Activated CD4-positive, CD25-positive, alpha-beta regulatory T cell treated with anti-CD3 and anti-CD28 coated beads, Interleukin-2, amount 50 U/mL, for 24 hours (primary cell): ENCODE measurements at regions not wholly inside any gene's neighbourhood (a gene's known extent, or its start where the extent isn't known, plus 50 kb on each side); places are given as distances from the start of the nearest gene placed in this dataset.
A peak's percentile ranks its signal among the peaks of the same experiment; 100 is the strongest.
"Not testable (repeated sequence)": the region's sequence is repeated elsewhere in the genome, so short reads cannot be mapped to it uniquely, and the experiment has no call there.

Experiments used
- ATAC-seq, 2 donors: fragments of 150-1000 bp; cut with Tn5 transposase; one replicate each; pipeline ENCODE4 v1.10.0; 2021; ENCODE audit warnings: mild to moderate bottlenecking in 1 of 2, moderate library complexity in 1 of 2

- no peak for ATAC-seq
These were observed 988.0 kb upstream of the EPHA6 start for GRCh38 chr3:95826419-95826818.

GRCh38 chr3:95832146-95832545 is 982.2 kb upstream of the EPHA6 start:
- ATAC-seq = no peak

GRCh38 chr3:95860628-95861027 is 953.8 kb upstream of the EPHA6 start:
- ATAC-seq = not testable (repeated sequence)

DNA sequence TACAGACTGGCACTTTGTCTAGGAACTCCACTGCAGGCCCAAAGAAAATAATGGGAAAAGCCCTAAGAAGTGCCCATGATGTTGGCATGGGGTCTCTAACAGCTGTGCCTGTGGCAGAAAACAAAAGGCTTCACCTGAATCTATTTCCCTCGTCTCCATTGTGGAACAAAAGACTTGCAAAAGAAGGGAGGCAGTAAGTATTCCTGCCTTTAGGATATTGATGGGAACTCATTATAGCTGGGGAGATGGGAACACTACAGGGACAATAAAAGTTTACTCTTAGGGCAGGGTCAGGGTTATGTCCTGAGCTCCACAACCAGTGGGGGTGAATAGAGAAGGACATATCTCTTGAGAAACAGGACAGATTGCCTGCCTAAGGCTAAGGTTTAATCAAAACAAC is 930.6 kb upstream of the EPHA6 start:
- ATAC-seq = no peak

GRCh38 chr3:95886616-95887015 is 927.8 kb upstream of the EPHA6 start:
- no peak for ATAC-seq

GRCh38 chr3:95887114-95887513 is 927.3 kb upstream of the EPHA6 start:
- no peak for ATAC-seq

- no peak for ATAC-seq
These were observed 919.6 kb upstream of the EPHA6 start for GRCh38 chr3:95894820-95895219.

- ATAC-seq = no peak
These were observed 914.9 kb upstream of the EPHA6 start for GRCh38 chr3:95899494-95899893.

GRCh38 chr3:95899911-95900310 is 914.5 kb upstream of the EPHA6 start:
- ATAC-seq = no peak

DNA sequence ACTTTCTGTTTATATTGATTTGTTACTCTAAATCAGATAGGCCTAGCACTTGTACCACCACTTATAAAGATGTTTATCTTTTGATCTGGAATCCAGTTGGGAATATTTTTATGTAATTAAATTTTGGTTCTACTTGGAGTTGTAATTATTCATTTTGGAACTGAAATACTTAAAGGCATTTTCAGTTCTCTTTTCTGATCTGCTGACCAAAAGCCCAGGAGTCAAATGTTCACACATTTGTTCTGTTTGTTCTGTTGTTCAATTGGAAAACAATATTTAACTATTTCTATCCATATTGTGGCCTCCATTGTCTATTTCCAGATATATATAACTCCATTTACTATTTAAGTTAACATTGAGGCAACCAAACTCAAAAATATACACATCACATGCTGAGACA is 912.4 kb upstream of the EPHA6 start:
- no peak for ATAC-seq

DNA sequence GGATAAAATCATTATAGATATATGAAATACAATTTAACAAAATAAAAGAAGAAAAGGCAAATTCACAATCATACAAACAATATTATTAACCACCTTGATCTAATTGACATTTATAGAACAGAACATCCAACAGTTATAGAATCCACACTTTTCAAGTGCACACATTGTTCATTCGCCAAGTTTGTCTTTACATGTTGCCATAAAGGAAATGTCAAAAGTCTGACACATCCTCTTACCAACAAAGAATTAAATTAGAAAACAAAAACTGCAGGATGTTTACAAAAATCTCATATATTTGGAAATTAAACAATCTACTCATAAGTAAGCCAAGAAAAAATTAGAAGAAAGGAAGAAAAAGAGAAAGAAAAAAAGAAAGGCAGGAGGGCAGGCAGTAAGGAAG is 909.2 kb upstream of the EPHA6 start:
- no peak for ATAC-seq

GRCh38 chr3:95911767-95912166 is 902.6 kb upstream of the EPHA6 start:
- ATAC-seq = no peak

- ATAC-seq = peak; percentile 38 to 41
These were observed 890.7 kb upstream of the EPHA6 start for GRCh38 chr3:95923496-95924210.

DNA sequence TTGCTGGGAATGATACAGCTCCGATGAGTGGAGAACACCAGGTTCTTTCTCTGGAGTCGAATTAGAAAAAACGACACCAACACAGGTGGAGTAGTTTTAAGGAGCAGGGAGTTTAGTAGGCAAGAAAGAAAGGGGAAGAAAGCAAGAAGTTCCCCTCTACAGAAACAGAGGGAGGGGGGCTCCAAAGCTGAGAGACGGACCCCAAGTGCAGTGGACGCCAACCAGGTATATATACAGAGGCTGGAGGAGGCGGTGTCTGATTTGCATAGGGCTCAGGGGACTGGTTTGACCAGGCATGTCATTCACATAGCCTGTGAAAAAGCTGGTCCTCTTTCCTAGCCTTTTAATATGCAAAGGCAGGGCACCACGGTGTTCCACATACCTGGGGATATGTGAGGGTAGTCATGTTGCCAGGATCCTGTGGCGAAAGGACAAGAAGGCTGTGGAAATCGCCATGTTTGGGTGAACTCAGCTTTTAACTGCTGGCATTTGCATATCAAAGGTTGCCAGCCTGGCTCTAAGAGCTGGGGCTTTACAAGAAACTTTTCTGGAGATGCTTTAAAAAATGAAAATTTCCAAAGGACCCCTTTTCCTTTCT is 887.4 kb upstream of the EPHA6 start:
- ATAC-seq = no peak

- no peak for ATAC-seq
These were observed 880.2 kb upstream of the EPHA6 start for GRCh38 chr3:95934181-95934580.

DNA sequence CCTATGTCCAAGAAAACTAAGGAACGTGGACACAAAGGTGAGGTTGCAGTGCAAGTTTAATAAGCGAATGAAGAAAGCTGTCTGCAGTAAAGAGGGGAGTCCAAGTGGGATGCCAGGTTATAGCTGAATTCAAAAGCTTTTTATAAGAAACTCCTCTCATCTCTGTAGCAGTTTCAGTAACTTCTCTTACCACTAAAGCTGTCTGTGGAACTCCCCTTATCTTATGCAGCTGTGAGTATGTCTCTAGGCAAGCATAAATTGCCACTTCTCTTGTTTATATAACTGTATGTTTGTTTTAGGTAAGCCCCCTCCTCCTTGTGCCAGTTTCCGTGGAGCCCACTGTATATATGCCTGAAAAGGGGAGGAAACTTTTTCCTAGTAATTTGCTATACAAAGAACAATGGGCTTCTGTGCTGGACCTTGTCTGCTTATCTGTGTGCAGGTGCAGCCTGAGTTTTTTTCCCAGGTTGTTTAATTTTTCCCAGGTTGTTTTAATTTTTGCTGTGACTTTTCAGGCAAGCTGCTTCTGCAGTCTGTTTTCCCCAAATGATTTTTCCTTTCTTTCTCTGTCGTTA is 875.1 kb upstream of the EPHA6 start:
- ATAC-seq = no peak

DNA sequence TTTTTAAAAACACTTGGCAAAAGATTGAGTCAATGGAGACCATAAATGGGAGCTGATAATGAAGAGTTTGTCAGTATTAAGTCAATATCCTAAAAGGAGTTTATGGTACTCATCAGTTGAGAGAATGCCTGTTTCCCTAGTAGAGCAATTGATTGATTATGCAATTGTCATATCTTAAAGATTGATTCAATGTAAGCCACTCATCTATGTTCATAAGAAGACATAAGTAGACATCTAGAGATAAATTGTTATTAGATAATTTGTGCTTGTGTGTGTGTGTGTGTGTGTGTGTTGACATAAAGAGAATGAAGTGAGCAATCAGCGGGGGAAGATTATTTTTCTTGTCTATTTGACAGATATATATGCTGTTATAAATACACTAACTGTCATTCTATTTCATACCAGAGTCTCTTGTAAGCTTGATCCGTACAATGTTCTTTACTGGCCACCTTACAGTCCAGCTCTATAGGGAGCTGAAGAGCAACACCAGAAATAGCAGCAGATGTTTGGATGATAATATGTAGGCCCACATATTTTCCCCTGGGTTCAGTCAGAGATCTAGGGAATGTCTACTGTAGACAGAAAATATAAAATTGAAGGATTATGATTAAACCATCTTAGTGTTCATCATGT is 848.6 kb upstream of the EPHA6 start:
- ATAC-seq = no peak

DNA sequence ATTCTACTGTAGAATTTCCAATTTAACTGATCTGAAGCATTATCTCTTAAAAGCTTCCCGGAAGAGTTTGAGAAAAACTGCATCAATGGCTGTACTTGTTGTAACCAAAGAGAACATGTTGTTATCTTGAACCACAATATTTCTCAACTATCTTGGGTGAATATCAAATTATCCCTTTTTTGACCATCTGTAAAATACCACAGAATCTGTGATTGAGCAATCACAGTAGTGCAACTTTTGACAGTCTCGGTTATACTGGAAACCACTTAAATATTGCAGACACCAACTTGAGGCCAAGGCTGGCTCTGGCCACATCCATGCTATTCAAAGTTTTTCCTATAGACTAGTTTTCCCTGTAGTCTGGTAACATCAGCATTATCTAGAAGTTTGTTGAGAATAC is 842.8 kb upstream of the EPHA6 start:
- no peak for ATAC-seq

DNA sequence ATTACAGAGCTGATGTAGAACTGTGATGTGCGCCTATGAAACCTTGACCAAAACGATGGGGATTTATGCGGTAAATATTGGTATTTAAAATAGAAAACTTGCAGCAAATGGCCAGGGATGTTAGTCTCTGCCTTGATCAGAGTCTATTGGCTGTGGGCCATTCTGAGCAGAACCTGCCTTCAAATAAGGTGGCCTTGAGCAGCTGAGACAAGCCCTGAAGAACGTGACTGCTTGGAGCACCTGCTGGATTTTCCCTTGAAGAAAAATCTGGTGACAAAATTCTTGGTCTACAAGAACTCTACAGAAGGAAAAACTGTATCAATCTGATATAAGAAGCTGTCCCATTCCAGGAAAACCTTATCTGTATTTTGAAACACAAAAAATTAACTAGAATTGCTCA is 820.1 kb upstream of the EPHA6 start:
- ATAC-seq = no peak

GRCh38 chr3:96000966-96001365 is 813.4 kb upstream of the EPHA6 start:
- ATAC-seq = no peak

DNA sequence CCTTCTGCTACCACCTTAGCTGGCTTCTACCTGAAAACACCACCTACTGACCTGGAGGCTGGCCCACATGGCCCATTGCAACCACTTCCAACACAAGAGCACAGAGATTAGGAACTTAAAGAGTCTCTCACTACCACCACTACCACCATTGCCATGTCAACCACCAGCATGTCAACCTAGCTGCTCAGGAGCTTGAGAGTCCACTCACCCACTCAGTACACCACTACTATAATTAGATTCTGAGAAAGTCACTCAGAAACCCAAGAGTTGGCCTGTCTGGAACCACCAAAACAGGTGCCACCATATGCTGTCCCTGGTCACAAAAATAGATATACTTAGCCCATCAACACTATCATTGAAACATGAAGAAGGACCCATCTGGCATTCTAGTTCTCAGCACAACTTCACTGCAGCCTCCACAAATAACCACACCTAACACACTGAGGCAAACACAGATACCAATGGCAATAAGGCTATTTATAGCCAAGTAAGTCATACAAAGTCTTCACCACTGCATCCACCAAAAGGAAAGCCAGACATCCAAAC is 806.7 kb upstream of the EPHA6 start:
- no peak for ATAC-seq

- no peak for ATAC-seq
These were observed 801.5 kb upstream of the EPHA6 start for GRCh38 chr3:96012939-96013338.

DNA sequence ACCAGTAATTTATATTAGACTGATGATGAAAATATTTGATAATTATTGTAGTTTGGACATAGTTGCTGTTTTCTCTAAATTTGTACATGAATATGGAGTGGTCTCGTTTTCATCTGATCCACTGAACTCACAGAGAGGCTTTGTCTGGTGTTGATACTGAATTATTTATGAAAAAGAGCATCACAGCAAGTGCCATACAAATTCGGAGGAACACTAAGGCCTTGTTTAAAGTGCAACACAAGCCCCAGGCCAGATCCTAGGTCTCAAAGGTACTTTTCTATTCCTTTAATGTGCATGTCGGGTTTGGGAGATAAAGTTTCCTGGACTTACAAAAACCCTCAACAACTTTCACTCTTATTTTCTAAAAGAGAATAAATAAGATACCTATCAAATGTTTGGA is 796.8 kb upstream of the EPHA6 start:
- ATAC-seq = no peak

DNA sequence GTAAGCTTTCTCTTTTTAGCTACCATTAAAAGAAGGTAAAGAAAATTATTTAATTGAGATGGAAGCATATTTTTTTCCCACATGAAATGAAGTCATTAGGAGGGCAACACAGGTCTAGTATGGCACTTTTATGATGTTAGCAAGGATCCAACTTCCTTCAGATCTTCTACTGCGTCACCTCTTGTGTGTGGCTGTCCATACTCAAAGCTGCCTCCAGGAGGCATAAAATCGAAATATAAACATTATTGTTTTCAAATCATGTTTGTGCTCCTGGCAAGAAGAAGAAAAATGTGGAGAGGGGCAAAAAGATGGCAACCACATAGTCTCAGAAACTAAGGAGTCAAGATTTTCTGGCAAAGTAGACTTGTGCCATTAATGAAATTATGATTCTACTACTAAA is 791.7 kb upstream of the EPHA6 start:
- no peak for ATAC-seq
